ENCODE measurements at regions not wholly inside any gene's neighbourhood (a gene's known extent, or its start where the extent isn't known, plus 50 kb on each side); places are given as distances from the start of the nearest gene placed in this dataset.

- DNase-seq (ENCODE audit: low read depth in 2 of 3, low spot score in 2 of 3) = no peak
Measured at GRCh38 chr2:239608260-239608659, 207.4 kb upstream of the HDAC4 start.

GRCh38 chr2:239607517-239608191 lies 206.8 kb upstream of the HDAC4 start:
- no peak for DNase-seq (ENCODE audit: low read depth in 2 of 3, low spot score in 2 of 3)

GRCh38 chr2:239606741-239607516 lies 206.1 kb upstream of the HDAC4 start:
- no peak for DNase-seq (ENCODE audit: low read depth in 2 of 3, low spot score in 2 of 3)

- no peak for DNase-seq (ENCODE audit: low read depth in 2 of 3, low spot score in 2 of 3)
Measured at GRCh38 chr2:239605976-239606375, 205.2 kb upstream of the HDAC4 start.

GRCh38 chr2:239605409-239605808 lies 204.6 kb upstream of the HDAC4 start:
- DNase-seq (ENCODE audit: low read depth in 2 of 3, low spot score in 2 of 3) = no peak

- no peak for DNase-seq (ENCODE audit: low read depth in 2 of 3, low spot score in 2 of 3)
Measured at GRCh38 chr2:239604861-239605260, 204.0 kb upstream of the HDAC4 start.

GRCh38 chr2:239603411-239604356 lies 202.9 kb upstream of the HDAC4 start:
- no peak for DNase-seq (ENCODE audit: low read depth in 2 of 3, low spot score in 2 of 3)

GRCh38 chr2:239602290-239603282 lies 201.8 kb upstream of the HDAC4 start:
- no peak for DNase-seq (ENCODE audit: low read depth in 2 of 3, low spot score in 2 of 3)

- DNase-seq (ENCODE audit: low read depth in 2 of 3, low spot score in 2 of 3) = no peak
Measured at GRCh38 chr2:239601880-239602279, 201.1 kb upstream of the HDAC4 start.

- DNase-seq (ENCODE audit: low read depth in 2 of 3, low spot score in 2 of 3) = no peak
Measured at GRCh38 chr2:239601201-239601851, 200.5 kb upstream of the HDAC4 start.

- DNase-seq (ENCODE audit: low read depth in 2 of 3, low spot score in 2 of 3) = no peak
Measured at GRCh38 chr2:239600650-239601049, 199.8 kb upstream of the HDAC4 start.

GRCh38 chr2:239600001-239600593 lies 199.3 kb upstream of the HDAC4 start:
- DNase-seq (ENCODE audit: low read depth in 2 of 3, low spot score in 2 of 3) = no peak

- no peak for DNase-seq (ENCODE audit: low read depth in 2 of 3, low spot score in 2 of 3)
Measured at GRCh38 chr2:239599299-239599698, 198.5 kb upstream of the HDAC4 start.

GRCh38 chr2:239598732-239599090 lies 197.9 kb upstream of the HDAC4 start:
- DNase-seq (ENCODE audit: low read depth in 2 of 3, low spot score in 2 of 3) = no peak

- no peak for DNase-seq (ENCODE audit: low read depth in 2 of 3, low spot score in 2 of 3)
Measured at GRCh38 chr2:239598011-239598731, 197.4 kb upstream of the HDAC4 start.

- no peak for DNase-seq (ENCODE audit: low read depth in 2 of 3, low spot score in 2 of 3)
Measured at GRCh38 chr2:239597216-239597615, 196.4 kb upstream of the HDAC4 start.

GRCh38 chr2:239596792-239597191 lies 196.0 kb upstream of the HDAC4 start:
- DNase-seq (ENCODE audit: low read depth in 2 of 3, low spot score in 2 of 3) = no peak

GRCh38 chr2:239596253-239596652 lies 195.4 kb upstream of the HDAC4 start:
- DNase-seq (ENCODE audit: low read depth in 2 of 3, low spot score in 2 of 3) = no peak

- DNase-seq (ENCODE audit: low read depth in 2 of 3, low spot score in 2 of 3) = no peak
Measured at GRCh38 chr2:239595726-239596125, 194.9 kb upstream of the HDAC4 start.

Data from activated CD8-positive, alpha-beta memory T cell treated with anti-CD3 and anti-CD28 coated beads for 48 hours (primary cell).